ENCODE measurements at regions not wholly inside any gene's neighbourhood (a gene's known extent, or its start where the extent isn't known, plus 50 kb on each side); places are given as distances from the start of the nearest gene placed in this dataset.

DNA sequence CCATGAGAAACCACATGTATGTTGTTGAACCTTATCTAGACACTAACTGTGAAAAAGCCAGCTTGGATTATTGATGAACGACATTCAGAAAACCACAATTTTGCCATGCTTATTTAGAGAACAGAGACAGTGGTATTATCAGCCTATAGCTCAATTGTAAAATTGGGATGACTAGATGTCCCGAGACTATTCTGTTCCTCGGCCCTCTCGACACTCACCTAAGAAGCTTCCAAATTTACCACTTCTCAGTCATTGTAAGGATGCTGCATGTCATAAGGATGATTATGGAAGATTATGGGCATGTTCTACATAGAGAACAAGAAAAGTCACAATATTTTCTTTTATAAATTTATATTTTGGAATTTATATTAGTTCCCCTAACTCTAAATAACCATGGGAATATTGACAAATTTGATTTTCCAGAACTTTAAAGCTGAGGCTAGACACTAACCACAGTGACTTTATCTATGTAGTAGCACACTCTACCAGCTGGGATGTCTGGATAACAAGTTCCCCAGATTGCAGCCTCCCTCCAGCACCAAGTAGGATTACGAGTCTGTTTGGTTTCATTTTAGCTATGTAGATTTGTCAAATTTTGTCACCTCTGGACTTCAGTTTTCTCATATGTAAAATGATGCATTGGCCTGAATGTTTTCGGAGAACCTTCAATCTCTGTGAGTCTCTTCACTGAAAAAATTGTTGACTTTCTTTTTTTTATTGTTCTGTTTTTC, 513.6 kb downstream of the IRS2 start:
- TF ChIP-seq, protein P1, sequence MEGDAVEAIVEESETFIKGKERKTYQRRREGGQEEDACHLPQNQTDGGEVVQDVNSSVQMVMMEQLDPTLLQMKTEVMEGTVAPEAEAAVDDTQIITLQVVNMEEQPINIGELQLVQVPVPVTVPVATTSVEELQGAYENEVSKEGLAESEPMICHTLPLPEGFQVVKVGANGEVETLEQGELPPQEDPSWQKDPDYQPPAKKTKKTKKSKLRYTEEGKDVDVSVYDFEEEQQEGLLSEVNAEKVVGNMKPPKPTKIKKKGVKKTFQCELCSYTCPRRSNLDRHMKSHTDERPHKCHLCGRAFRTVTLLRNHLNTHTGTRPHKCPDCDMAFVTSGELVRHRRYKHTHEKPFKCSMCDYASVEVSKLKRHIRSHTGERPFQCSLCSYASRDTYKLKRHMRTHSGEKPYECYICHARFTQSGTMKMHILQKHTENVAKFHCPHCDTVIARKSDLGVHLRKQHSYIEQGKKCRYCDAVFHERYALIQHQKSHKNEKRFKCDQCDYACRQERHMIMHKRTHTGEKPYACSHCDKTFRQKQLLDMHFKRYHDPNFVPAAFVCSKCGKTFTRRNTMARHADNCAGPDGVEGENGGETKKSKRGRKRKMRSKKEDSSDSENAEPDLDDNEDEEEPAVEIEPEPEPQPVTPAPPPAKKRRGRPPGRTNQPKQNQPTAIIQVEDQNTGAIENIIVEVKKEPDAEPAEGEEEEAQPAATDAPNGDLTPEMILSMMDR (IDR thresholded peaks at IDR 0.05) = no peak
- TF ChIP-seq POLR2AphosphoS5 (IDR thresholded peaks at IDR 0.05; ENCODE audit: insufficient read depth in 1 of 2, low read depth in 1 of 2) (no peak), POLR2A (IDR thresholded peaks at IDR 0.05) (no peak)

All from vagina (tissue), 2 donors.